ENCODE measurements at regions not wholly inside any gene's neighbourhood (a gene's known extent, or its start where the extent isn't known, plus 50 kb on each side); places are given as distances from the start of the nearest gene placed in this dataset.

GRCh38 chrX:45824471-45824870 is 623.8 kb upstream of the DIPK2B start:
- intact Hi-C loops (cut with DNase I) = no loop called here
- no peaks in the 10 kb centered on the region for H3K4me1 ChIP-seq
- no peak overlapping the region for H3K27ac ChIP-seq
- no peak for TF ChIP-seq POLR2A (IDR thresholded peaks at IDR 0.05)
- TF ChIP-seq CTCF (IDR thresholded peaks at IDR 0.05) = peak in 5 of 6 experiments; percentile 11 to 75 (median 66)
- H3K27me3 ChIP-seq = no peaks in the 10 kb centered on the region
- peak; percentile 82 to 84 for DNase-seq
- no peak overlapping the region for H3K4me3 ChIP-seq (replicated peaks in 1 of 3)
- 36 to 39% methylated on average over 3 to 5 of the region's 6 CpGs for WGBS, 2 donors
- no peaks in the 10 kb centered on the region for H3K36me3 ChIP-seq
- H3K9me3 ChIP-seq = no peaks in the 10 kb centered on the region

GRCh38 chrX:45823536-45823935 is 622.9 kb upstream of the DIPK2B start:
- 92 to 97% methylated on average over 1 of the region's 1 CpG for WGBS, 2 donors
- Histone ChIP-seq H3K9me3 (no peaks in the 10 kb centered on the region), H3K27me3 (no peaks in the 10 kb centered on the region), H3K4me3 (replicated peaks in 1 of 3) (no peak overlapping the region), H3K36me3 (no peaks in the 10 kb centered on the region), H3K4me1 (no peaks in the 10 kb centered on the region), H3K27ac (peak overlapping the region in 1 of 3 donors; percentile 24)
- TF ChIP-seq POLR2A (IDR thresholded peaks at IDR 0.05) = no peak
- TF ChIP-seq CTCF (IDR thresholded peaks at IDR 0.05) = no peak
- intact Hi-C loops (cut with DNase I) = no loop called here
- no peak for DNase-seq

- H3K4me3 ChIP-seq (replicated peaks in 1 of 3) = no peak overlapping the region
- no peaks in the 10 kb centered on the region for H3K27me3 ChIP-seq
- no peaks in the 10 kb centered on the region for H3K4me1 ChIP-seq
- no peak for TF ChIP-seq POLR2A (IDR thresholded peaks at IDR 0.05)
- no peak for TF ChIP-seq CTCF (IDR thresholded peaks at IDR 0.05)
- DNase-seq = no peak
- intact Hi-C loops (cut with DNase I) = no loop called here
- 92 to 97% methylated on average over 3 of the region's 3 CpGs for WGBS, 2 donors
- H3K36me3 ChIP-seq = no peaks in the 10 kb centered on the region
- no peaks in the 10 kb centered on the region for H3K9me3 ChIP-seq
- H3K27ac ChIP-seq = no peak overlapping the region
These were observed 621.4 kb upstream of the DIPK2B start for GRCh38 chrX:45822124-45822523.

- intact Hi-C loops (cut with DNase I) = no loop called here
These were observed 618.2 kb upstream of the DIPK2B start for GRCh38 chrX:45818913-45819312.

GRCh38 chrX:45815441-45815840 is 614.8 kb upstream of the DIPK2B start:
- WGBS, 2 donors = 46 to 68% methylated on average over 1 of the region's 1 CpG
- intact Hi-C loops (cut with DNase I) = no loop called here
- DNase-seq = no peak
- TF ChIP-seq CTCF (IDR thresholded peaks at IDR 0.05) (no peak), POLR2A (IDR thresholded peaks at IDR 0.05) (no peak)
- Histone ChIP-seq H3K9me3 (no peaks in the 10 kb centered on the region), H3K27me3 (no peaks in the 10 kb centered on the region), H3K4me1 (no peaks in the 10 kb centered on the region), H3K4me3 (replicated peaks in 1 of 3) (no peak overlapping the region), H3K36me3 (no peaks in the 10 kb centered on the region), H3K27ac (no peak overlapping the region)

More at GRCh38 chrX:45818913-45819312, 618.2 kb upstream of the DIPK2B start:
- 100% methylated on average over 2 of the region's 2 CpGs for WGBS, 2 donors
- no peak for DNase-seq
- no peaks in the 10 kb centered on the region for H3K27me3 ChIP-seq
- H3K4me3 ChIP-seq (replicated peaks in 1 of 3) = no peak overlapping the region
- H3K27ac ChIP-seq = no peak overlapping the region
- H3K36me3 ChIP-seq = no peaks in the 10 kb centered on the region
- TF ChIP-seq POLR2A (IDR thresholded peaks at IDR 0.05) (no peak), CTCF (IDR thresholded peaks at IDR 0.05) (no peak)
- H3K4me1 ChIP-seq = no peaks in the 10 kb centered on the region
- no peaks in the 10 kb centered on the region for H3K9me3 ChIP-seq

Data from thyroid gland (tissue), 4 donors.